ENCODE measurements at regions not wholly inside any gene's neighbourhood (a gene's known extent, or its start where the extent isn't known, plus 50 kb on each side); places are given as distances from the start of the nearest gene placed in this dataset.

DNA sequence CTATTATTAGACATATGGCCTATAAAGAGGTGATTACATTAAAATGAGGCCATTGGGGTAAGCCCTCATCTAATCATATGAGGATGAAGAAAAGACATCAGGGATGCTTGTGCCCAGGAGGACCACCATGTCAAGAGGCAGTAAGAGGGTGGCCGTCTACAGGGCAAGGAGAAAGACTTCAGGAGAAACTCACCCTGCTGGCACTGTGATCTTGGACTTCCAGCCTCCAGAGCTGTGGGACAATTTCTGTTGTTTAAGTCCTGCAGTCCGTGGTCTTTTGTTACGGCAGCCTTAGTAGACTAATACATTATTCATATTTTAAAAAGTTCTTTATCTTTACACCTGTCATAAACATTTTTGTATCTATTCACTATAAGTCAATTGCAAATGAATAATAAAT is 290.0 kb downstream of the PRL start:
- TF ChIP-seq, protein P1, sequence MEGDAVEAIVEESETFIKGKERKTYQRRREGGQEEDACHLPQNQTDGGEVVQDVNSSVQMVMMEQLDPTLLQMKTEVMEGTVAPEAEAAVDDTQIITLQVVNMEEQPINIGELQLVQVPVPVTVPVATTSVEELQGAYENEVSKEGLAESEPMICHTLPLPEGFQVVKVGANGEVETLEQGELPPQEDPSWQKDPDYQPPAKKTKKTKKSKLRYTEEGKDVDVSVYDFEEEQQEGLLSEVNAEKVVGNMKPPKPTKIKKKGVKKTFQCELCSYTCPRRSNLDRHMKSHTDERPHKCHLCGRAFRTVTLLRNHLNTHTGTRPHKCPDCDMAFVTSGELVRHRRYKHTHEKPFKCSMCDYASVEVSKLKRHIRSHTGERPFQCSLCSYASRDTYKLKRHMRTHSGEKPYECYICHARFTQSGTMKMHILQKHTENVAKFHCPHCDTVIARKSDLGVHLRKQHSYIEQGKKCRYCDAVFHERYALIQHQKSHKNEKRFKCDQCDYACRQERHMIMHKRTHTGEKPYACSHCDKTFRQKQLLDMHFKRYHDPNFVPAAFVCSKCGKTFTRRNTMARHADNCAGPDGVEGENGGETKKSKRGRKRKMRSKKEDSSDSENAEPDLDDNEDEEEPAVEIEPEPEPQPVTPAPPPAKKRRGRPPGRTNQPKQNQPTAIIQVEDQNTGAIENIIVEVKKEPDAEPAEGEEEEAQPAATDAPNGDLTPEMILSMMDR (IDR thresholded peaks at IDR 0.05; ENCODE audit: low read length): no peak
- TF ChIP-seq EZH2 (optimal IDR thresholded peaks at IDR 0.05; ENCODE audit: low read depth, low read length): no peak

Data from MM.1S (cell line).